Colonic mucosa (tissue), 4 donors: ENCODE measurements at regions not wholly inside any gene's neighbourhood (a gene's known extent, or its start where the extent isn't known, plus 50 kb on each side); places are given as distances from the start of the nearest gene placed in this dataset.

Experiments used
- DNase-seq: peaks from one replicate; pipeline ENCODE4 v3.0.0-alpha.2; 2020
- H3K27ac ChIP-seq: fragments of 200-600 bp; one replicate; pipeline ENCODE4 v1.8.0; 2021
- H3K27me3 ChIP-seq: fragments of 200-600 bp; one replicate; pipeline ENCODE4 v1.8.0; 2021
- H3K36me3 ChIP-seq: fragments of 200-600 bp; one replicate; pipeline ENCODE4 v1.8.0; 2021
- H3K4me1 ChIP-seq: fragments of 200-600 bp; one replicate; pipeline ENCODE4 v1.8.0; 2021; ENCODE audit warnings: mild to moderate bottlenecking
- H3K4me3 ChIP-seq: fragments of 200-600 bp; one replicate; pipeline ENCODE4 v1.8.0; 2021
- H3K9ac ChIP-seq, 2 donors: one replicate each; pipeline ENCODE4 v1.7.0; 2013; ENCODE audit warnings: control low read depth in 2 of 2, low read depth in 2 of 2, low read length in 2 of 2
- H3K9me3 ChIP-seq: fragments of 200-600 bp; one replicate; pipeline ENCODE4 v1.8.0; 2021
- intact Hi-C: fragments of 100-400 bp; cut with DNase I; formaldehyde crosslinking; loops from one replicate; pipeline ENCODE4 v1.14.1; 2022
- TF ChIP-seq, protein P1 (sequence below): fragments of 200-600 bp; IDR thresholded peaks from one replicate; pipeline ENCODE4 v1.8.0; 2022; ENCODE audit warnings: antibody characterized with exemption, mild to moderate bottlenecking
- donor health status: healthy.
- donor health status: DM: no; HTN: no; CAD: no.
- donor health status: DM: no; HTN: no; CAD: no.

DNA sequence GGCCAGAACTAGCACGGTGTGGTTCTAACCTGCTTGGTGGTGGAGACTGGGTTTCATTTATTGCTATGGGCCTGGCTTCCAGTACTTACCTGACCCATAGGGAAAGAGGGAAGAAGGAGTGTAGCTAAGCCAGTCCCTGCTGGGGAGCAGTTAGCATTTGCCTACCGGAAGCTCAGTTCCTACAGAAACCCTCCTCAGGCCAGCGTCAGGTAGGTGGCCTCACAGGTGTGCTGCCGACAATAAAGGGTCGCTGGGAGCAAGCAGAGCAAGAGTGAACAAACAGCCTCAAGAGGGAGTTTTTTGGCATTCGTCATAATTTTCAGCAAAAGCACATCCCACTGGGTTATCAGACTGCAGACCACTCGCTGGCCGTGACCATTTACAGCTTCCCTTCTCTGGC, 740.6 kb upstream of the TENM3 start:
- H3K9me3 ChIP-seq: no peaks in the 10 kb centered on the region
- DNase-seq: no peak
- no peak overlapping the region for H3K9ac ChIP-seq
- no peak overlapping the region for H3K4me3 ChIP-seq
- no peaks in the 10 kb centered on the region for H3K4me1 ChIP-seq
- H3K27me3 ChIP-seq: no peaks in the 10 kb centered on the region
- H3K27ac ChIP-seq: no peak overlapping the region
- TF ChIP-seq, protein P1, sequence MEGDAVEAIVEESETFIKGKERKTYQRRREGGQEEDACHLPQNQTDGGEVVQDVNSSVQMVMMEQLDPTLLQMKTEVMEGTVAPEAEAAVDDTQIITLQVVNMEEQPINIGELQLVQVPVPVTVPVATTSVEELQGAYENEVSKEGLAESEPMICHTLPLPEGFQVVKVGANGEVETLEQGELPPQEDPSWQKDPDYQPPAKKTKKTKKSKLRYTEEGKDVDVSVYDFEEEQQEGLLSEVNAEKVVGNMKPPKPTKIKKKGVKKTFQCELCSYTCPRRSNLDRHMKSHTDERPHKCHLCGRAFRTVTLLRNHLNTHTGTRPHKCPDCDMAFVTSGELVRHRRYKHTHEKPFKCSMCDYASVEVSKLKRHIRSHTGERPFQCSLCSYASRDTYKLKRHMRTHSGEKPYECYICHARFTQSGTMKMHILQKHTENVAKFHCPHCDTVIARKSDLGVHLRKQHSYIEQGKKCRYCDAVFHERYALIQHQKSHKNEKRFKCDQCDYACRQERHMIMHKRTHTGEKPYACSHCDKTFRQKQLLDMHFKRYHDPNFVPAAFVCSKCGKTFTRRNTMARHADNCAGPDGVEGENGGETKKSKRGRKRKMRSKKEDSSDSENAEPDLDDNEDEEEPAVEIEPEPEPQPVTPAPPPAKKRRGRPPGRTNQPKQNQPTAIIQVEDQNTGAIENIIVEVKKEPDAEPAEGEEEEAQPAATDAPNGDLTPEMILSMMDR: no peak
- intact Hi-C loops: no loop called here
- H3K36me3 ChIP-seq: no peaks in the 10 kb centered on the region

DNA sequence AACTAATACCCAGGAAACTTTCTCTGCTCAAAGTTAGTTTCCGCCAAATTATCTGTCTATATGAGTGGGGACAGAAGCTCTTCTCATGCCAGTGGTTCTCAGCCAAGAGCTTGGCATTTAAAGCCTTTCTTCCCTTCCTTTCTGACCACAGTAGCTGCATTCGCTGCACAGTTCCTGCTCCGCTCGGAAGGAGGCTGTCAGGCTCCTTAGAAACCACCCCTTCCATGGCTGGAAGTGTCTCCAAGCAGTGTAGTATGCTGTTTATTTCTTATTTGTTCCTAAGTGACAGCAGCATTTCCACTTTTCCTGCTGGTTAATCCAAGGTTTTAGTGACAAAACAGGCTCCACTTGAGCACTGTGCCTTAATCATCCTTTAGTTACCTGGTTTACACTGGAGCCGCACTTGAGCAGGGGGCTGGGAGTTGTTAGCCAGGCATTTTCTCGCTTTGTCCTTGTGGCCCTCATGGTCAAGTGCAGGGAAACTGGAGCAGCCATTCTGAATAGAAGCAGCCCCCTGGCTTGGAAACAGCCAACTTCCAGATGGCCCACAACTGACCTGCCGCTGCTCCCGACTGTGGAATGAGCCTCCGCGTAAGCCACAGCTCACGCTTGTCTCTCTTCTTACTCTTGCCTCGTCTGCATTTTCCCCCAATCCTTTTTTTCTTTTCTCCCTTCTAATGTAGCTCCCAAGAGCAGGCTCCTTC, 739.4 kb upstream of the TENM3 start:
- Histone ChIP-seq H3K9me3 (no peaks in the 10 kb centered on the region), H3K9ac (no peak overlapping the region), H3K4me3 (no peak overlapping the region), H3K27me3 (no peaks in the 10 kb centered on the region), H3K4me1 (no peaks in the 10 kb centered on the region), H3K36me3 (no peaks in the 10 kb centered on the region), H3K27ac (no peak overlapping the region)
- intact Hi-C loops: no loop called here
- TF ChIP-seq, protein P1: no peak
- no peak for DNase-seq

DNA sequence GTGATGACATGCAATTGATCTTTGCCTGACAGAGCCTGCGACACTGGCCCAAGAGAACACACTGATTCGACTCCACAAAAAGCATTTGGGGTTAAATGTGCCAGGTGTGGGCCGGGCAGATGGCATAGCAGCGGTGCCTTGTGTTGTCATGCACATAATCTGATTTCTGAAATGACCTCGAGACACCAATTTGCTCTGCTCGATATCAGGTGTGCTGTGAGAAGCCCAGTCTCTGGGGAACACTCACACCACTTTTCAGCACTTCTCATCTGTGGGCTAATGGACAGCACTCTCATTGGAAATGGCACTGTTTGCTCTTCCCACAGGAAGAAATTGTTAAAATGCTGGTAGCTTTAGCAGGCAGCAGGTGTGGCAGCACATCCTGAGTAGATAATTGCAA, 738.3 kb upstream of the TENM3 start:
- Histone ChIP-seq H3K36me3 (no peaks in the 10 kb centered on the region), H3K9me3 (no peaks in the 10 kb centered on the region), H3K4me1 (no peaks in the 10 kb centered on the region), H3K9ac (no peak overlapping the region), H3K4me3 (no peak overlapping the region), H3K27ac (no peak overlapping the region), H3K27me3 (no peaks in the 10 kb centered on the region)
- intact Hi-C loops: no loop called here
- TF ChIP-seq, protein P1: no peak
- DNase-seq: no peak

DNA sequence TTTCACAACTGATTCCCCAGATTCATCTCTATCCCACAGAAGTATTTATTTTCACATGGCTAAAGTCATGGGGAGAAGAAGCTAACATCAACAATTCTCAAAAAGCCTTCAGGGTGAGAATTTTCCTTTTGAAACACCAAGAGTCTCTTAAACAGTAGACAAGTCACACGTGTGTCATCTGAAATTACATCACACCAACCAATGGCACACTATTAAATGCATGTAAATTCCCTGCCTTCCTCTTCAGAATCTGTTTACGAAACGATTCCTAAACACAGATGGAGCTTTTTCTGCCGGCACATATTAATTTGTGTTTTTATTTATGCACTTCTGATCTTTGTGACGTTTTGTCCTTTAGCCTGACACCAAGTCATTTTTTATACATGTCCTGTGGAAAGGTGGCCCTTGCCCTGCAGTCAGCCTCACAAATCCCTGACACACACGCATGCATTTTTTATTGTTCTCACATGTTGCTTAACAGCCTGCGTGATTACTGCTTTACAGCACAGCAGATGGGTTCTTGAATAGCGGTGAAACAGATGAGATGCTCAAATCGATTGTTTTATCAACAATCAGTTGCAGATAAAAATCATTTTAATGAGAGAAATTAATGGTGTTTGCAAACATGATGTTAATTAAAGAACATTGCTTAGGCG, 735.9 kb upstream of the TENM3 start:
- H3K9me3 ChIP-seq: no peaks in the 10 kb centered on the region
- no peak overlapping the region for H3K9ac ChIP-seq
- intact Hi-C loops: no loop called here
- no peaks in the 10 kb centered on the region for H3K4me1 ChIP-seq
- H3K4me3 ChIP-seq: no peak overlapping the region
- H3K36me3 ChIP-seq: no peaks in the 10 kb centered on the region
- no peak overlapping the region for H3K27ac ChIP-seq
- DNase-seq: no peak
- H3K27me3 ChIP-seq: no peaks in the 10 kb centered on the region
- TF ChIP-seq, protein P1: no peak

DNA sequence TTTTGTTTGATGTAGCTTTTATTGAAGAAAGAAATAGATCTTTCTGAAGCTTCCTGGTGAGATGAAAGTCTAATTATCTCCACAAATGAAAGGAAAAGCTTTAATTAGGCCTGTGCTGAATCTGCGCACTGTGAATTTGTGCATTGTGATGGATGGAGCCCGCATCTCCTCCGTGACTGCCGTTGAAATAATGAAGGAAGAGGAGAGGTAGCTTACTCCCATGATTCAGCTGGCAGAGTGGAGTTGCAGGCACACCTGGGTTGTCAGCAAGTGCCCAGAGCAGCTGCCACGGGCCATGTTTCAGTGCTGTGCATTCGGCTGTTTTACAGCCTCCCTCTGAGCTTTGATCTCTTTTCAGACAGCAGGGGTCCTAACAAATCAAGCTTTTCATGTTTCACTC, 735.3 kb upstream of the TENM3 start:
- TF ChIP-seq, protein P1: no peak
- Histone ChIP-seq H3K27me3 (no peaks in the 10 kb centered on the region), H3K9me3 (no peaks in the 10 kb centered on the region), H3K36me3 (no peaks in the 10 kb centered on the region), H3K4me1 (no peaks in the 10 kb centered on the region), H3K27ac (no peak overlapping the region), H3K9ac (no peak overlapping the region), H3K4me3 (no peak overlapping the region)
- DNase-seq: no peak
- intact Hi-C loops: no loop called here
